ENCODE measurements at regions not wholly inside any gene's neighbourhood (a gene's known extent, or its start where the extent isn't known, plus 50 kb on each side); places are given as distances from the start of the nearest gene placed in this dataset.

DNA sequence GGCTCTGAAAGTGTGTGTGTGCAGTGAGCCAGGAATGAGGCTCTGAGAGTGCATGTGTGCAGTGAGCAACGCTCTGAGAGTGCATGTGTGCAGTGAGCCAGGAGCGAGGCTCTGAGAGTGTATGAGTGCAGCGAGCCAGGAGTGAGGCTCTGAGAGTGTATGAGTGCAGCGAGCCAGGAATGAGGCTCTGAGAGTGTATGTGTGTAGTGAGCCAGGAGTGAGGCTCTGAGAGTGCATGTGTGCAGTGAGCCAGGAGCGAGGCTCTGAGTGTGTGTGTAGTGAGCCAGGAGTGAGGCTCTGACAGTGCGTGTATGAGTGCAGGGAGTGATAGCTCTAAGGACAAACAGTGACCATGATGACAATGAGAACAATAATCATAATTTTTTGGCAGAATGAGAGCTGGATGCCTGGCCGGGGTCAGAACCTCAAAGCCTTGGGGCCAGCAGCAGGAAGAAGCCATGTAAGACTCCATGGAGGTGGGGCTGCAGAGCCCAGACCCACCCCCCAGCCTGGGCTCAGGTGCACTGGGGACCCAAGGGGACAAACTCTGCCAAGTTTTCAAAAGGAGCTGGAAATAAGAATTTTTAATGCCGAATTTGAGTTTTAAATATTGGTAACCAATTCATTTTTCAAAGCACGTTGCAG lies 85.7 kb upstream of the PRR20G start:
- intact Hi-C loops (cut with DNase I): loop anchor here in 1 of 10 donors (5.0 kb wide), 1 partner anchor 94 kb away; no protein-coding TSS in a partner anchor
- H3K36me3 ChIP-seq: no peaks in the 10 kb centered on the region
- DNase-seq: no peak
- TF ChIP-seq CTCF (IDR thresholded peaks at IDR 0.05): no peak
- ATAC-seq: no peak
- peaks cover 0 to 13% (median 0%) of the 10 kb centered on the region in 11 donors for H3K9me3 ChIP-seq
- H3K4me3 ChIP-seq: no peak overlapping the region
- no peaks in the 10 kb centered on the region for H3K4me1 ChIP-seq
- WGBS, 2 donors: 54 to 56% methylated on average over 9 of the region's 9 CpGs
- no peak overlapping the region for H3K27ac ChIP-seq
- H3K27me3 ChIP-seq: peaks cover 0 to 48% (median 28%) of the 10 kb centered on the region in 7 donors

GRCh38 chr3:127371846-127372245 lies 84.0 kb upstream of the PRR20G start:
- Histone ChIP-seq H3K9me3 (peaks cover 0 to 12% (median 0%) of the 10 kb centered on the region in 11 donors), H3K4me3 (no peak overlapping the region), H3K27me3 (peaks cover 0 to 65% (median 44%) of the 10 kb centered on the region in 7 donors), H3K27ac (no peak overlapping the region), H3K4me1 (no peaks in the 10 kb centered on the region), H3K36me3 (no peaks in the 10 kb centered on the region)
- WGBS, 2 donors: 64 to 75% methylated on average over 6 of the region's 6 CpGs
- ATAC-seq: no peak
- DNase-seq: no peak
- intact Hi-C loops (cut with DNase I): loop anchor here in 1 of 10 donors (5.0 kb wide), 1 partner anchor 95 kb away; no protein-coding TSS in a partner anchor
- TF ChIP-seq CTCF (IDR thresholded peaks at IDR 0.05): no peak

- no peak overlapping the region for H3K4me3 ChIP-seq
- no peak overlapping the region for H3K27ac ChIP-seq
- no peak for DNase-seq
- WGBS, 2 donors: 66 to 71% methylated on average over 10 of the region's 10 CpGs
- ATAC-seq: no peak
- intact Hi-C loops (cut with DNase I): loop anchor here in 1 of 10 donors (5.0 kb wide), 1 partner anchor 96 kb away; no protein-coding TSS in a partner anchor
- no peaks in the 10 kb centered on the region for H3K4me1 ChIP-seq
- H3K9me3 ChIP-seq: peaks cover 0 to 7% (median 0%) of the 10 kb centered on the region in 11 donors
- peaks cover 0 to 70% (median 48%) of the 10 kb centered on the region in 7 donors for H3K27me3 ChIP-seq
- no peaks in the 10 kb centered on the region for H3K36me3 ChIP-seq
- no peak for TF ChIP-seq CTCF (IDR thresholded peaks at IDR 0.05)
These were observed 83.5 kb upstream of the PRR20G start for GRCh38 chr3:127371334-127371733.

GRCh38 chr3:127370906-127371305 lies 83.1 kb upstream of the PRR20G start:
- DNase-seq (no peak), ATAC-seq (no peak)
- intact Hi-C loops (cut with DNase I): loop anchor here in 1 of 10 donors (5.0 kb wide), 1 partner anchor 96 kb away; no protein-coding TSS in a partner anchor
- Histone ChIP-seq H3K4me1 (no peaks in the 10 kb centered on the region), H3K4me3 (no peak overlapping the region), H3K36me3 (no peaks in the 10 kb centered on the region), H3K27me3 (peaks cover 0 to 74% (median 52%) of the 10 kb centered on the region in 7 donors), H3K9me3 (peaks cover 0 to 3% (median 0%) of the 10 kb centered on the region in 11 donors), H3K27ac (no peak overlapping the region)
- no peak for TF ChIP-seq CTCF (IDR thresholded peaks at IDR 0.05)
- 57% methylated on average over 9 of the region's 9 CpGs for WGBS, 2 donors
